ENCODE measurements at regions not wholly inside any gene's neighbourhood (a gene's known extent, or its start where the extent isn't known, plus 50 kb on each side); places are given as distances from the start of the nearest gene placed in this dataset.

DNA sequence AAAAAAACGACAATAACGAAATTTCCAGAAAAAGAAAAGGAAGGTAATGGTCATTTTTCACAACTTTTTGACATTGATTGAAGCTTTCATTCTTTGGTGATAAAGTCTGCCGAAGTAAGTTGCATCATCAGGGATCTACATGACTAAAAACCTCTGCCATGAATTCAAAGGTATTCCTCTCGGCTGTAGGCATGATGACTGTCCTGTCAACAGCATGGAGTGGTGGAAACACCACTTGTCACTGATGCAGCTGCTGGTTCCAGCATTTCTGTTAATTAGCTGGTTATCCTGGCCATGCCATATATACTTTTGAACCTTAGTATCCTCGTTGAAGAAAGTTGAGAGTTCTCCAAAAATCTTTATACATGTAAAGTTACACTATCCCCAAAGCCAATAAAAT lies 859.0 kb upstream of the ARPP21 start:
- 64% methylated on average over 2 of the region's 5 CpGs for WGBS (ENCODE audit: insufficient coverage)

DNA sequence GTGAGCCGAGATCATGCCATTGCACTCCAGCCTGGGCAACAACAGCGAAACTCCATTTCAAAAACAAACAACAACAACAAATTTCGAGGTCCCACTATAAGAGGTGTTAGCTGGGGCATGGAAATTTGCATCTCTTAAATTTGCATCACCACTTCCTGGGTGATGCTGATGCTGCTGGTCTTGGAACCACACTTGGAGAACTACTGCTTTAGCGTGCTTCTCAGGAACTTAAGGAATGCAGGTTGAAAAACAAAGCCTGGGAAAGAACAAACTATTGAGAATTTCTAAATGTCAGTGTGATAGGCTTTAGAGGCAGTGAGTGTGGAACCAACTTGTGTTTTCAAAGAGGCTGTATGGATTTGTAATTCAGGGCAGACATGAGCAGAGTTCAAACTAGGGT lies 858.4 kb upstream of the ARPP21 start:
- TF ChIP-seq EZH2 (IDR thresholded peaks at IDR 0.05; ENCODE audit: borderline replicate concordance, insufficient read depth, low read depth, low read length, poor library complexity, severe bottlenecking) = no peak
- TF ChIP-seq, protein P1, sequence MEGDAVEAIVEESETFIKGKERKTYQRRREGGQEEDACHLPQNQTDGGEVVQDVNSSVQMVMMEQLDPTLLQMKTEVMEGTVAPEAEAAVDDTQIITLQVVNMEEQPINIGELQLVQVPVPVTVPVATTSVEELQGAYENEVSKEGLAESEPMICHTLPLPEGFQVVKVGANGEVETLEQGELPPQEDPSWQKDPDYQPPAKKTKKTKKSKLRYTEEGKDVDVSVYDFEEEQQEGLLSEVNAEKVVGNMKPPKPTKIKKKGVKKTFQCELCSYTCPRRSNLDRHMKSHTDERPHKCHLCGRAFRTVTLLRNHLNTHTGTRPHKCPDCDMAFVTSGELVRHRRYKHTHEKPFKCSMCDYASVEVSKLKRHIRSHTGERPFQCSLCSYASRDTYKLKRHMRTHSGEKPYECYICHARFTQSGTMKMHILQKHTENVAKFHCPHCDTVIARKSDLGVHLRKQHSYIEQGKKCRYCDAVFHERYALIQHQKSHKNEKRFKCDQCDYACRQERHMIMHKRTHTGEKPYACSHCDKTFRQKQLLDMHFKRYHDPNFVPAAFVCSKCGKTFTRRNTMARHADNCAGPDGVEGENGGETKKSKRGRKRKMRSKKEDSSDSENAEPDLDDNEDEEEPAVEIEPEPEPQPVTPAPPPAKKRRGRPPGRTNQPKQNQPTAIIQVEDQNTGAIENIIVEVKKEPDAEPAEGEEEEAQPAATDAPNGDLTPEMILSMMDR (IDR thresholded peaks at IDR 0.05) = no peak
- DNase-seq (no peak), ATAC-seq (ENCODE audit: low read depth) (no peak)
- H3K4me2 ChIP-seq (replicated peaks; ENCODE audit: low read depth, low read length, poor library complexity, severe bottlenecking) = no peak overlapping the region
- H3K27me3 ChIP-seq (replicated peaks in 1 of 4; ENCODE audit: control extremely low read depth in 1 of 4, control insufficient read depth in 3 of 4, insufficient read depth in 4 of 4, low read length in 3 of 4) = no peaks in the 10 kb centered on the region
- no peak overlapping the region for H3K9ac ChIP-seq (ENCODE audit: low read length)
- no peaks in the 10 kb centered on the region for H3K36me3 ChIP-seq (replicated peaks in 1 of 2; ENCODE audit: control extremely low read depth in 1 of 2, control insufficient read depth in 1 of 2, extremely low read depth in 1 of 2, insufficient read depth in 2 of 2, low read length in 1 of 2)
- no peak overlapping the region for H3K4me3 Mint-ChIP-seq
- 50% methylated on average over 1 of the region's 4 CpGs for WGBS (ENCODE audit: insufficient coverage)
- no peaks in the 10 kb centered on the region for H3K27me3 Mint-ChIP-seq
- no peak overlapping the region for H3K4me3 ChIP-seq (ENCODE audit: control extremely low read depth in 1 of 5, extremely low read depth in 1 of 5, insufficient read depth in 1 of 5, low read depth in 2 of 5, low read length in 4 of 5)
- no peak overlapping the region for H3K27ac ChIP-seq (ENCODE audit: low read length in 2 of 2)
- no peaks in the 10 kb centered on the region for H3K9me3 Mint-ChIP-seq (ENCODE audit: insufficient read depth)
- no peaks in the 10 kb centered on the region for H3K9me3 ChIP-seq (ENCODE audit: control extremely low read depth in 1 of 3, control insufficient read depth in 2 of 3, insufficient read depth in 1 of 3, low read length in 2 of 3)
- ChIA-PET CTCF (no interaction called here), POLR2A (no interaction called here)
- H3K4me1 Mint-ChIP-seq = no peaks in the 10 kb centered on the region
- H4K20me1 ChIP-seq (ENCODE audit: control insufficient read depth, insufficient read depth, low read length, poor library complexity, severe bottlenecking) = no peaks in the 10 kb centered on the region
- no peaks in the 10 kb centered on the region for H3K79me2 ChIP-seq (ENCODE audit: control insufficient read depth, insufficient read depth, low read length)
- intact Hi-C loops (cut with micrococcal nuclease) = no loop called here
- H3K4me1 ChIP-seq (ENCODE audit: control insufficient read depth in 2 of 2, insufficient read depth in 2 of 2, low read length in 2 of 2) = no peaks in the 10 kb centered on the region
- no peak overlapping the region for H2AFZ ChIP-seq (ENCODE audit: insufficient read depth, low read depth, low read length, poor library complexity, severe bottlenecking)
- H3K27ac Mint-ChIP-seq = no peak overlapping the region

More for the DNA sequence above, 859.0 kb upstream of the ARPP21 start:
- H3K9me3 Mint-ChIP-seq (ENCODE audit: insufficient read depth) = no peaks in the 10 kb centered on the region
- H3K4me1 ChIP-seq (ENCODE audit: control insufficient read depth in 2 of 2, insufficient read depth in 2 of 2, low read length in 2 of 2) = no peaks in the 10 kb centered on the region
- no peak overlapping the region for H3K4me3 ChIP-seq (ENCODE audit: control extremely low read depth in 1 of 5, extremely low read depth in 1 of 5, insufficient read depth in 1 of 5, low read depth in 2 of 5, low read length in 4 of 5)
- H3K4me2 ChIP-seq (replicated peaks; ENCODE audit: low read depth, low read length, poor library complexity, severe bottlenecking) = no peak overlapping the region
- DNase-seq (no peak), ATAC-seq (ENCODE audit: low read depth) (no peak)
- H3K27me3 Mint-ChIP-seq = no peaks in the 10 kb centered on the region
- H3K27ac ChIP-seq (ENCODE audit: low read length in 2 of 2) = no peak overlapping the region
- intact Hi-C loops (cut with micrococcal nuclease) = no loop called here
- H3K79me2 ChIP-seq (ENCODE audit: control insufficient read depth, insufficient read depth, low read length) = no peaks in the 10 kb centered on the region
- no peak overlapping the region for H3K9ac ChIP-seq (ENCODE audit: low read length)
- H4K20me1 ChIP-seq (ENCODE audit: control insufficient read depth, insufficient read depth, low read length, poor library complexity, severe bottlenecking) = no peaks in the 10 kb centered on the region
- no peaks in the 10 kb centered on the region for H3K9me3 ChIP-seq (ENCODE audit: control extremely low read depth in 1 of 3, control insufficient read depth in 2 of 3, insufficient read depth in 1 of 3, low read length in 2 of 3)
- ChIA-PET POLR2A (no interaction called here), CTCF (no interaction called here)
- H3K4me3 Mint-ChIP-seq = no peak overlapping the region
- H3K36me3 ChIP-seq (replicated peaks in 1 of 2; ENCODE audit: control extremely low read depth in 1 of 2, control insufficient read depth in 1 of 2, extremely low read depth in 1 of 2, insufficient read depth in 2 of 2, low read length in 1 of 2) = no peaks in the 10 kb centered on the region
- TF ChIP-seq EZH2 (IDR thresholded peaks at IDR 0.05; ENCODE audit: borderline replicate concordance, insufficient read depth, low read depth, low read length, poor library complexity, severe bottlenecking) = no peak
- TF ChIP-seq, protein P1 (IDR thresholded peaks at IDR 0.05) = no peak
- no peaks in the 10 kb centered on the region for H3K4me1 Mint-ChIP-seq
- H2AFZ ChIP-seq (ENCODE audit: insufficient read depth, low read depth, low read length, poor library complexity, severe bottlenecking) = no peak overlapping the region
- H3K27ac Mint-ChIP-seq = no peak overlapping the region
- H3K27me3 ChIP-seq (replicated peaks in 1 of 4; ENCODE audit: control extremely low read depth in 1 of 4, control insufficient read depth in 3 of 4, insufficient read depth in 4 of 4, low read length in 3 of 4) = no peaks in the 10 kb centered on the region
